Activated naive CD4-positive, alpha-beta T cell treated with anti-CD3 and anti-CD28 coated beads, Interleukin-2, amount 50 U/mL, for 24 hours (primary cell): ENCODE measurements at regions not wholly inside any gene's neighbourhood (a gene's known extent, or its start where the extent isn't known, plus 50 kb on each side); places are given as distances from the start of the nearest gene placed in this dataset.
"Not testable (repeated sequence)": the region's sequence is repeated elsewhere in the genome, so short reads cannot be mapped to it uniquely, and the experiment has no call there.

Experiments used
- H3K27ac Mint-ChIP-seq: one replicate; pipeline ENCODE4 v1.8.0; 2021; ENCODE audit warnings: mild to moderate bottlenecking, mixed read lengths
- H3K27me3 Mint-ChIP-seq: one replicate; pipeline ENCODE4 v1.8.0; 2021; ENCODE audit warnings: mixed read lengths
- H3K36me3 Mint-ChIP-seq: one replicate; pipeline ENCODE4 v1.8.0; 2021; ENCODE audit warnings: mixed read lengths
- H3K4me1 Mint-ChIP-seq: one replicate; pipeline ENCODE4 v1.8.0; 2021; ENCODE audit warnings: mixed read lengths
- H3K4me3 Mint-ChIP-seq: one replicate; pipeline ENCODE4 v1.8.0; 2021; ENCODE audit warnings: mild to moderate bottlenecking, mixed read lengths
- H3K9me3 Mint-ChIP-seq: one replicate; pipeline ENCODE4 v1.8.0; 2021; ENCODE audit warnings: mixed read lengths

DNA sequence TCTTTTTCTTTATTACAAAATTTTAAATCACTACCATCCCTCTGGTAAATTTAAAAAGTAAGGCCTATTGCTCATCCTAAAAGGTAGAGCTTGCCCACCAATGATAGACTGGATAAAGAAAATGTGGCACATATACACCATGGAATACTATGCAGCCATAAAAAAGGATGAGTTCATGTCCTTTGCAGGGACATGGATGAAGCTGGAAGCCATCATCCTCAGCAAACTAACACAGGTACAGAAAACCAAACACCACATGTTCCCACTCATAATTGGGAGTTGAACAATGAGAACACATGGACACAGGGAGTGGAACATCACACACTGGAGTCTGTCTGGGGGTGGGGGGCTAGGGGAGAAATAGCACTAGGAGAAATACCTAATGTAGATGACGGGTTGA lies 155.2 kb upstream of the NOCT start:
- H3K27ac Mint-ChIP-seq, H3K4me1 Mint-ChIP-seq, H3K9me3 Mint-ChIP-seq, H3K36me3 Mint-ChIP-seq, H3K4me3 Mint-ChIP-seq: not testable (repeated sequence)
- peaks cover 13% of the 10 kb centered on the region for H3K27me3 Mint-ChIP-seq

DNA sequence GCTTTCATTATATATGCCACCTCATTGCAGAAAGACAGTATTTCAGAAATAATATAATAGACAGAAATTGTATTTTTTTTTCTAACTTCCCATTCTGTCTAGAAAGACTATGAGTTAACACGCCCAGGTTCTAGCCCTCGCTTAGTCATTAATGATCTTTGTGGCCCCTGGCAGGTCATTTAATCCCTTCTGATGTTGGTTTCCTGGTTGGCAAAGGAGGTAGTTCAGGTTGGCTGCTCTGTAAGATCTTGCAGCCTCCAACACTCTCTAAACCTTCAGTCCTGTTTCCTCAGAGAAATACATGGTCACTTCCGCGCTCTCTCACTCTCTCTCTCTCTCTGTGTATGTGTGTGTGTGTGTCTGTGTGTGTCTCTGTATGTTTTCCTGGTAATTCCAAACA lies 156.3 kb upstream of the NOCT start:
- H3K36me3 Mint-ChIP-seq: no peaks in the 10 kb centered on the region
- H3K4me3 Mint-ChIP-seq: no peak overlapping the region
- H3K9me3 Mint-ChIP-seq: no peaks in the 10 kb centered on the region

DNA sequence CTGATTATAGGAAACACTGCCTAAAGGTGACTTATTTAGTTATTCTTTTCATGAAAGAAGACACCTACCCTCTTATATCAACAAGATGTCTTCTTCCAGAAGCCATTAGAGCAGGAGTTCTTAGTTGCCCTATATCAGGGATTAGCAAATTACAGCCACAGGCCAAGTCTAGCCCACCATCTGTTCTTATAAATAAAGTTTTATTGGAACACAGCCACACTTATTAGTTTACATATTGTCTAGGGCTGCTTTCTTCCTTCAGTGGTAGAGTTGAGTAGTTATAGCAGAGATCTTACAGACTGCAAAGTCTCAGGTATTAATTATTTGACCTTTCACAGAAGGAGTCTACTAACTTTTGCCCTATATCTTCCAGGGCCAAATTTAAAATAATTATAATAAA lies 157.2 kb upstream of the NOCT start:
- Mint-ChIP-seq H3K4me3 (no peak overlapping the region), H3K4me1 (no peaks in the 10 kb centered on the region), H3K9me3 (no peaks in the 10 kb centered on the region), H3K27ac (no peak overlapping the region), H3K36me3 (no peaks in the 10 kb centered on the region), H3K27me3 (peaks cover 13% of the 10 kb centered on the region)

More for the DNA sequence above, 156.3 kb upstream of the NOCT start:
- Mint-ChIP-seq H3K27ac (no peak overlapping the region), H3K27me3 (peaks cover 13% of the 10 kb centered on the region), H3K4me1 (no peaks in the 10 kb centered on the region)

DNA sequence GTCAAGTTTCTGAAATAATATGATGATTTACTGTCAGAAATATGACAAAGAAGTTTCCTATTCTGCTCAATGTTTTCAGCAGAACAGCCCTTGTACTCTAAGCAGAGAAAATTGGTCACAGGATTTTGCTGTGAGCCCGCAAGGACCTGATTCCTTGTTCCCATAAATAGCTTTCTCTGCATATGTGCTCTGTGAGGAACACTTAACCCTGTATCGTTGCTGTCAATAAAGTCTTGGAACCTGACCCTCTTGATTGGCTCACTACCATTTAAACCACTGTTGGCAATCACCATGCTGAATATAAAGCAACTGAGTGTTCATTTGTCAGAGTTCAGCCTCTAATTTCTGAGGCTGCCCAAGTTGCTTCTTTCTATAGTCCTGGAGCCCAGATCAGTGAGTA lies 158.2 kb upstream of the NOCT start:
- Mint-ChIP-seq H3K9me3 (no peaks in the 10 kb centered on the region), H3K36me3 (no peaks in the 10 kb centered on the region), H3K27me3 (peaks cover 14% of the 10 kb centered on the region), H3K4me1 (no peaks in the 10 kb centered on the region), H3K27ac (no peak overlapping the region), H3K4me3 (no peak overlapping the region)

DNA sequence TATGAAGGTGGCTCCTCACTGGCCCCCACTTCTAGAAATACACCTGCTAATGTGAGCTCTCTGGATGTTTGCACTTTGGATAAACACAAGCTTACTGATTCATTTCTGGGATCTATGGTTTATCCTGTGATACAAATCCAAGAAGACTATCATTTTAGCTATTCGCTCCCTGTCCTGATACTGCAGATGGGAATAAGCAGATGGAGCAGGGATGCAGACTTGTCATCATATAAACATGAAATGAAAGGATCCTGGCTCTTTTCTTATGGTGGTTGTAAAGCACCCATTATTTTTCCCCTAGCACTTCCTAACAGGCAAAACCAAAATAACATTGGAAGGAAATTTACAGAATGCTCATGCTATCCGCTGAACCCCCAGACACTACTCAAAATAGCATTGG lies 162.9 kb upstream of the NOCT start:
- no peak overlapping the region for H3K4me3 Mint-ChIP-seq
- H3K36me3 Mint-ChIP-seq: no peaks in the 10 kb centered on the region
- no peak overlapping the region for H3K27ac Mint-ChIP-seq
- no peaks in the 10 kb centered on the region for H3K4me1 Mint-ChIP-seq
- H3K27me3 Mint-ChIP-seq: peaks cover 8% of the 10 kb centered on the region
- no peaks in the 10 kb centered on the region for H3K9me3 Mint-ChIP-seq

DNA sequence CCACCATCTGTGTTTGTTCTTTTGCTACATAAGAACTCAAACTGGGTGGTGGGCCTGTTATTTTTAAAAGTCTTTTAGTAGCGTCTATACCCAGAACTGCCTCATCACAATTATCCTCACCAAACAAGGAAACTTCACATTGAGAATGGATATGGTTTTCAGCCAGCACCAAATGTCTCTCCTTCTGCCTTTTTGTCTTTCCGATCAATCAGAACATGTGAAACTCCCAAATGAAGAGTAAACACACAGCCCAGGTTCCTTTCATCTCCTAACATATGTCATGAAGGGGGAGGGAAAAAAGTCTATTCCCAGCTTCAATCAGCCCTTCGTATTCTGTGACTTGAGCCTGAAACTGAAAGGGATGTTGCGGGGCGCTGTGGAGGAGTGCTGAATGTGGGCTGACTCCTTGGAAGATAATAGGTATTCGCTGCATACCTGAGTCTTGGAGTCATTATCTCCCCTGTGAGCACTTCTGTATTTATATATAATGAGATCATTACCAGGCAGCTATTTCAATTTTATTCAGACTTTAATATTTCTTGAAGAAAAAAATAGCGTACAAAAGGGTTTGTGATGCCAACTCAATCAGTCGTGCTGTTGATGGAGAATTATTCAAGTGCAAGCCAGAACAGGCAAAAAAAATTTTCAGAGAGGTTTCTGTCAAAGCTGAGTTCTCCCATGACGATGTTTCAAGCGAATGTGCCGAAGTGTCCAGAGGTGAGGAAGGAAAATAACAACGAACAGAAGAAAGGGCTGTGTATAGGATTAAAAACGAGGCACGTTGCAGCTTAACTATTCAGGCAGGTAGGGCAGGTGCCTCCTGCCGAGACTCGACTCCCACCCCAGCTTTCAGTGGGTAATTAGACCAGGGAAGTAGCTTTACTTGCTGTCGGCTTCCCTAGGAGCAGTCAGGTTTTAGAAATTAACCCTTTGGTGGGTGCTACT lies 163.9 kb upstream of the NOCT start:
- H3K4me1 Mint-ChIP-seq: no peaks in the 10 kb centered on the region
- H3K9me3 Mint-ChIP-seq: no peaks in the 10 kb centered on the region
- H3K4me3 Mint-ChIP-seq: no peak overlapping the region
- no peak overlapping the region for H3K27ac Mint-ChIP-seq
- H3K27me3 Mint-ChIP-seq: peaks cover 8% of the 10 kb centered on the region
- no peaks in the 10 kb centered on the region for H3K36me3 Mint-ChIP-seq

DNA sequence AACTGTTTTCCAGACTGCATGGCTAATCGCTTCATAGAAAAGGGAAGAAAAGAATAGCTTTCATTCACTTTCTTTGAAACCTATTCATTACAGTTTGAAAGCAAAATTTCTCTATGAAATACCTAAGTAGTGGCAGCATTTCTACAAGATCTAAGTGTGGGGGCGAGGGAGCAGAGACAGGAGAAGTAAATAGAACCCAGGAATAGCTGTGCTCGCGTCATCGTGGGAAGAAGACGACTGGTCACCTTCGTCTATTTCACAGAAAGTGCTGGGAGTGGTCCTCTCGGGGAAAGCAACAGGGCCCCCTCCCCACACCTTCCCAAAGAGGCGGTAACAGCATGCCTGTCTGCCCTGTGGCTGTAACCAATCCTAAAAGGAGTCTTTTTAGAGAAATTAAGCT lies 169.9 kb upstream of the NOCT start:
- H3K36me3 Mint-ChIP-seq: no peaks in the 10 kb centered on the region
- H3K27me3 Mint-ChIP-seq: peaks cover 6% of the 10 kb centered on the region
- no peaks in the 10 kb centered on the region for H3K9me3 Mint-ChIP-seq
- H3K4me3 Mint-ChIP-seq: no peak overlapping the region
- H3K4me1 Mint-ChIP-seq: no peaks in the 10 kb centered on the region
- no peak overlapping the region for H3K27ac Mint-ChIP-seq

DNA sequence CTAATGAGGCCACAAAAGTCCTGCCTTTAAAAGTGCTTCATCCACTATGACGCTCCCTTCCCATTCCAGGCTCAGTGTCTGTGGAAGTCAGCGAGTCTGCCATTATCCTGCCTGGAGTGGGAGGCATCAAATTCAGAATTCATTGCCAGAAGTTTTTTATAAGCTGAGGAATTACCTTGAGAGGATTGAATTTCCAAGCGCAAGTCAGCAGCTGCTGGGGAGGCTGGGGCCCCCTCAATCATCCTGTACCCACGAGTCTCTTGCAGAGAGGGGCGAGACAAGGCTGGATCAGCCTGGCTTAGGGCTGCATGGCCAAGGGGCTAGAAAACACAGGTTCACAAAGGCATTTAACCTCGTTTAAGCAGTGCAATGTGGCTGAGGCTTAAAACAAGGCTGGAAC lies 170.5 kb upstream of the NOCT start:
- Mint-ChIP-seq H3K27me3 (peaks cover 9% of the 10 kb centered on the region), H3K4me3 (no peak overlapping the region), H3K27ac (no peak overlapping the region), H3K36me3 (no peaks in the 10 kb centered on the region), H3K9me3 (no peaks in the 10 kb centered on the region), H3K4me1 (no peaks in the 10 kb centered on the region)

DNA sequence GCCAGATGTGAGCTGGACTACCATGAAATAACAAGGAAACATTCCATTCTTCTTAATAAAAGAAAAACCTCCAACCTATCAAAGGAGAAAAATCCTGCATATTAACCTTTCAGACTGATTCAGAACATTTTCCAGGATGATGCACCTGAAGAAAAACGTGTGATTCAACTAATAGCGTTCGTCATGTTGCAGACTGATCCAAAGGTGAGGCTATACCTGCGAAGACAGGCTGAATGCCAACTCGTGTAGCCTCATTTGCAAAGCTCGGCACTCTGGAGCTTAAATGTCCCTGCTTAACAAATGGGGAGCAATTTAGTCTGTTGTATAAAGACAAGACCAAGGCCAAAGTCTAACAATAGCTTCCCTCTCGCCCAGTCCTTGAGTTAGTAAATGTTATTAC lies 172.0 kb upstream of the NOCT start:
- no peaks in the 10 kb centered on the region for H3K36me3 Mint-ChIP-seq
- no peaks in the 10 kb centered on the region for H3K9me3 Mint-ChIP-seq
- no peak overlapping the region for H3K27ac Mint-ChIP-seq
- H3K27me3 Mint-ChIP-seq: peaks cover 9% of the 10 kb centered on the region
- no peak overlapping the region for H3K4me3 Mint-ChIP-seq
- no peaks in the 10 kb centered on the region for H3K4me1 Mint-ChIP-seq

DNA sequence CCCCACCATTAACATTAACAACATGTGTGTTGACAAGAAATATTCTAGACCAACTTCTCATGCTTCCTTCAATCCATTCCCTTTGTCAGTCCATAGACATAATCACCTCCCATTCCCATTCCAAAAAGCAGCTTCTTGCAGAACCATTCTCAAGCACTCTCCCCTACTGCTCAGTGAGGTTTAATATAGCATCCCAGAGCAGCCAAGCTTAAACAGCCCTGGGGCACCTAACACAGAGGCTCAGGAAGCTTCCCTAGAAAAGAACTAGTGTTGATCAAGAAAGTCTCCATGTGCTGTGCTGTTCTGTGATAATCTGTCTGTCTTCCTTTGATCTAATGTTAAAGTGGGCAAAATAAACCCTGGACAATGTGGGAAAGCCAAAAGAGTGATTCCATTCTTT lies 174.2 kb upstream of the NOCT start:
- Mint-ChIP-seq H3K4me3 (no peak overlapping the region), H3K36me3 (no peaks in the 10 kb centered on the region), H3K9me3 (no peaks in the 10 kb centered on the region), H3K27ac (no peak overlapping the region), H3K4me1 (no peaks in the 10 kb centered on the region), H3K27me3 (peaks cover 10% of the 10 kb centered on the region)

DNA sequence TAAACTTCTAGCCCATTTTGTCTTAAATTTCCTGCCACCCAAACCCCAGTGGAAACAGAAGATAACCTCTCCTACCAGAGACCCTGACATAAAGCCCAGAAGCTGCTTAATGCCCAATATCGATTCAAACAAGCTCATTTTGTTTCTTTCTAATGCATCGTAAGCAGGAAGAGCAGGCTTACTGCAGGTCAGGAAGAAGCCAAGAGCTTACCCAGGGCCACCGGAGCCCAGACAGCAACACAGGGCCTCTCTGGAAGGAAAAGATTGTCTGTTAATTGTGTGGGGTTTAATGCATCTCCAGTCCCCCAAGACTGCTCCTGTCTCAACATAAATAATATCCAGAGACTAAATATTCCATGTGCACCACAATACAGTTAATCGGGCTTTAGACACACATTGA lies 177.3 kb upstream of the NOCT start:
- no peak overlapping the region for H3K27ac Mint-ChIP-seq
- no peak overlapping the region for H3K4me3 Mint-ChIP-seq
- peaks cover 12% of the 10 kb centered on the region for H3K27me3 Mint-ChIP-seq

DNA sequence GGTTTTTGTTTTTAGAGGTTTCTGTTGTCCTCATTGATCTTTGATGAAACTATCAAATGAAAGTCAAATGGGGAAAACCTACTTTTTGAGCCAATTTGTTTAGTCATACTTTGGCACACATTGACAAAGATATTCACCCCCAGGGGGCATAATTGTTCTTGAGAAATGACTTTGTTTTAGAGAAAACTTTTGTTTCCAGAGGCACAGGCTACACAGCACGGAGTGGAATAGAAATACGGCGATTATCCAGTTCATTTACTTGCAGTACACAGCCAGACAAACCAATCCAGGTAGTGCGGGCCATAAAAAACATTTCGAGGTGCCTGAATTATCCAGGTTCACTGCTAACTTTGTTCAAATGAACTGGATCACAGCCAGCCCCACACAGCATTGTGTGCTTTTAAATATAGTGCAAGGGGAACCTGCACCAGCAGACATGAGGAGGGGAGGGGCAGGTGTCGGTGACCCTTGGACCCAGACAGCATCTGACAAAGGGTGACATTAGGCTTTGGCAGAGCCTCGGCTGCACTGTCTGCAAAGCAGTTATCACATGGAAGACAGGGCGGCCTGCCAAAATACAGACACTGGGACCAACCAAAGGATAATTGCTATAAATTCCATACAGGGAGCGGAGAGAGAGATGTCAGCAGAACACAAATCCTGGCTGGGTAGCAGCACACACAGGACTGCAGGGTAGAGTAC lies 179.6 kb upstream of the NOCT start:
- H3K36me3 Mint-ChIP-seq: no peaks in the 10 kb centered on the region
- H3K4me1 Mint-ChIP-seq: no peaks in the 10 kb centered on the region
- H3K27ac Mint-ChIP-seq: no peak overlapping the region
- H3K27me3 Mint-ChIP-seq: peaks cover 6% of the 10 kb centered on the region
- H3K4me3 Mint-ChIP-seq: no peak overlapping the region
- H3K9me3 Mint-ChIP-seq: no peaks in the 10 kb centered on the region

More for the DNA sequence above, 177.3 kb upstream of the NOCT start:
- no peaks in the 10 kb centered on the region for H3K9me3 Mint-ChIP-seq
- H3K36me3 Mint-ChIP-seq: no peaks in the 10 kb centered on the region
- H3K4me1 Mint-ChIP-seq: no peaks in the 10 kb centered on the region

DNA sequence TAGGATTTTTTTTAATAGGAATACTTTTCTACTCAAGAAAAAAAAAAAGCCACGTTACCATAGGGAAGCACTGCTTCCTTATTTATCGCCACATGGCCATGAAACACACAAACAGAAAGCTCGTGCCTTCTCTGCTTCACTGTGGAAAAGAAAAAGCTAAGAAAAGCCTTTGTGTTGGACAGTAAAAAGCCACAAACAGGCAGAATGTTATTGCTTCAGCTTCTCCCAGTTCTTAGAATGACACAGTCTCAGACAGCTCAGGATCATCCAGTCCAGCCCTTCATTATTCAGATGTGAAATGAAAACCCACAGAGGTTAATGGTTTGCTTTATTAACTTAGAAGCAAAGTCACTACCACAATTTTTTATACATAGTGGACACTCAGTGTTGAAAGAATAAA lies 181.6 kb upstream of the NOCT start:
- no peak overlapping the region for H3K27ac Mint-ChIP-seq
- no peaks in the 10 kb centered on the region for H3K9me3 Mint-ChIP-seq
- no peaks in the 10 kb centered on the region for H3K36me3 Mint-ChIP-seq
- peaks cover 4% of the 10 kb centered on the region for H3K27me3 Mint-ChIP-seq
- no peaks in the 10 kb centered on the region for H3K4me1 Mint-ChIP-seq
- H3K4me3 Mint-ChIP-seq: no peak overlapping the region

DNA sequence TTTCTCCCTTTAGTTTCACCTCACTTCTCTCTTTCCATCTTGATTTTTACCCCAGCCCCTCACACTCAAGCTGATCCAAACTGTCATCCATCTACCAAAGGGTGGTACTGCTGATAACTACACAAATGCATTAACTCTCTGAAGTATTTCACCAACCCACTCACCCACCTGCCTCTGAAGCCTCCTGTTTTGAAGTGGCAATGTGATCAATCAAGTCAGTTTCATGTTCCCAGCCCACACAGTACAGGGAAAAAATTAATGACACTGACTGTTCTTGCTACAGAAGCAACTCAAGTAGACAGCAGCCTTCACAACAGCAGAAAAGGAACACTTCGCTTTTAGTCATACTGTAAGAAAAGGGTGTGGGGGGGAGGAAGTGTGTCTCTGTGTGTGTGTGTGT lies 183.0 kb upstream of the NOCT start:
- H3K27ac Mint-ChIP-seq: no peak overlapping the region
- no peak overlapping the region for H3K4me3 Mint-ChIP-seq
- no peaks in the 10 kb centered on the region for H3K4me1 Mint-ChIP-seq
- H3K36me3 Mint-ChIP-seq: no peaks in the 10 kb centered on the region
- H3K27me3 Mint-ChIP-seq: peaks cover 4% of the 10 kb centered on the region
- H3K9me3 Mint-ChIP-seq: no peaks in the 10 kb centered on the region

DNA sequence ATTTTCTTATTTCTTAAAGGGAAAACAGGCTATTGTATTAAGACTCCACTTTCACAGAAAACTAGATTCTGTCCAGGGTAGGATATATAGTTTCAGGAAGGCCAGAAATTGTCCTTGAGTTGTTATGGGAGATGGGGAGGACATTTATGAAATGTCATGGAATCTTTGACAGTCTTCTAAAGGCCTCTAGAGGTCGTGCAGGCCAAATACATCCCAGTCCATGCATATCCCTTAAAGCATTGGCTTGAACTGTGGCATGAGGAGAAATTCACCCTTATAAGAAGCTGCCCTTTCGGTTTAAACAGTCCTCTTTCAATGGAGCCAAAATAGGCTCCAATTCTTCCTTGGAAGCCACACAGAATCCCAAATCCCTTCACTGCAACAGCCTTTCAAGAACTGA lies 183.6 kb upstream of the NOCT start:
- no peak overlapping the region for H3K27ac Mint-ChIP-seq
- no peaks in the 10 kb centered on the region for H3K9me3 Mint-ChIP-seq
- H3K4me3 Mint-ChIP-seq: no peak overlapping the region
- no peaks in the 10 kb centered on the region for H3K4me1 Mint-ChIP-seq
- peaks cover 4% of the 10 kb centered on the region for H3K27me3 Mint-ChIP-seq
- H3K36me3 Mint-ChIP-seq: no peaks in the 10 kb centered on the region

DNA sequence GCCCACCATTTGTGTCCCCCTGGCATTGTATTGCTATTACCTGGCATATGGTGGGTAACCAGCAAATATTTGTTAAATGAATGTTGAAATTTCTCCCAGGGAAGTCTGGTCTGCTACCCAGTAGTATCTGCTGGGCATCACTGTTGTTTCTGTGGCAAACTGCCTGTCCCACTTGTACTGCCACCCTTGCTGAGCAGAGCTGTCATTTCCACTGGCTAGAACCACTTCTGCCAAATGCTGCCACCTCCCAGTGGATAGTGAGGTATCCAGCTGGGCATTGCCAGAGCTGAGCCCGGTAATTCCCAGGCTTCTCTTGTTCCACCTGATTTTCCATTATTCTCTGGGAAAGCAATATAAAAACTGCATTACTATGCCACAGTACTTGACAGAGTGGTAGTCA lies 186.7 kb upstream of the NOCT start:
- no peaks in the 10 kb centered on the region for H3K4me1 Mint-ChIP-seq
- no peak overlapping the region for H3K4me3 Mint-ChIP-seq
- no peak overlapping the region for H3K27ac Mint-ChIP-seq
- no peaks in the 10 kb centered on the region for H3K36me3 Mint-ChIP-seq
- H3K27me3 Mint-ChIP-seq: peaks cover 2% of the 10 kb centered on the region
- no peaks in the 10 kb centered on the region for H3K9me3 Mint-ChIP-seq
